Activated CD4-positive, alpha-beta T cell treated with anti-CD3 and anti-CD28 coated beads, Interleukin-2, amount 50 U/mL, for 16 hours (primary cell): ENCODE measurements at regions not wholly inside any gene's neighbourhood (a gene's known extent, or its start where the extent isn't known, plus 50 kb on each side); places are given as distances from the start of the nearest gene placed in this dataset.
"Not testable (repeated sequence)": the region's sequence is repeated elsewhere in the genome, so short reads cannot be mapped to it uniquely, and the experiment has no call there.

Source experiments
- DNase-seq: peaks from one replicate; pipeline ENCODE4 v3.0.0-alpha.2; 2020

GRCh38 chr4:156388826-156389225 is 435.2 kb upstream of the CTSO start:
- no peak for DNase-seq

GRCh38 chr4:156378033-156378665 is 424.5 kb upstream of the CTSO start:
- DNase-seq: peak; percentile 5

GRCh38 chr4:156377036-156377710 is 423.5 kb upstream of the CTSO start:
- DNase-seq: no peak

GRCh38 chr4:156374894-156375293 is 421.2 kb upstream of the CTSO start:
- DNase-seq: no peak

GRCh38 chr4:156374069-156374468 is 420.4 kb upstream of the CTSO start:
- no peak for DNase-seq

- not testable (repeated sequence) for DNase-seq
Measured at GRCh38 chr4:156367502-156367901, 413.8 kb upstream of the CTSO start.

- DNase-seq: no peak
Measured at GRCh38 chr4:156362581-156362980, 408.9 kb upstream of the CTSO start.

GRCh38 chr4:156347412-156348075 is 393.9 kb upstream of the CTSO start:
- DNase-seq: no peak

GRCh38 chr4:156346959-156347385 is 393.3 kb upstream of the CTSO start:
- no peak for DNase-seq

GRCh38 chr4:156344397-156344796 is 390.7 kb upstream of the CTSO start:
- no peak for DNase-seq

- no peak for DNase-seq
Measured at GRCh38 chr4:156336511-156336910, 382.8 kb upstream of the CTSO start.

GRCh38 chr4:156335721-156336120 is 382.1 kb upstream of the CTSO start:
- no peak for DNase-seq

GRCh38 chr4:156330436-156331031 is 376.9 kb upstream of the CTSO start:
- DNase-seq: no peak

- no peak for DNase-seq
Measured at GRCh38 chr4:156329779-156330178, 376.1 kb upstream of the CTSO start.

- no peak for DNase-seq
Measured at GRCh38 chr4:156328882-156329281, 375.2 kb upstream of the CTSO start.

- no peak for DNase-seq
Measured at GRCh38 chr4:156326246-156326645, 372.6 kb upstream of the CTSO start.

- no peak for DNase-seq
Measured at GRCh38 chr4:156322592-156322991, 368.9 kb upstream of the CTSO start.

GRCh38 chr4:156321203-156321602 is 367.5 kb upstream of the CTSO start:
- no peak for DNase-seq

- DNase-seq: no peak
Measured at GRCh38 chr4:156313497-156313896, 359.8 kb upstream of the CTSO start.

- no peak for DNase-seq
Measured at GRCh38 chr4:156312261-156312847, 358.7 kb upstream of the CTSO start.

GRCh38 chr4:156309031-156309430 is 355.4 kb upstream of the CTSO start:
- DNase-seq: no peak

GRCh38 chr4:156303708-156304107 is 350.0 kb upstream of the CTSO start:
- no peak for DNase-seq

- DNase-seq: no peak
Measured at GRCh38 chr4:156298230-156298629, 344.6 kb upstream of the CTSO start.
